HCT116 (cell line): ENCODE measurements at regions not wholly inside any gene's neighbourhood (a gene's known extent, or its start where the extent isn't known, plus 50 kb on each side); places are given as distances from the start of the nearest gene placed in this dataset.
A peak's percentile ranks its signal among the peaks of the same experiment; 100 is the strongest.
"Not testable (repeated sequence)": the region's sequence is repeated elsewhere in the genome, so short reads cannot be mapped to it uniquely, and the experiment has no call there.

Source experiments
- ATAC-seq: fragments of 200-7000 bp; cut with Tn5 transposase; 2 replicates; pipeline ENCODE4 v1.9.1; 2020; ENCODE audit warnings: mild to moderate bottlenecking, moderate library complexity
- BruUV-seq: library from RNA; stranded (reverse); fragments of 400-500 nt; replicated peaks from 2 replicates; lab custom pipeline; 2021; lab: Mats Ljungman, UMichigan
- CTCF ChIA-PET: fragments of 300-600 bp; sonication (Branson Sonifier 250); formaldehyde crosslinking; loops from one replicate; lab custom pipeline; 2021; ENCODE audit warnings: antibody characterized with exemption; lab: Charles Lee
- POLR2A ChIA-PET: fragments of 300-600, 350-600 bp; sonication (Branson Sonifier 250); formaldehyde crosslinking; loops from one replicate; lab custom pipeline; 2021; ENCODE audit warnings: antibody characterized with exemption; lab: Charles Lee
- RAD21 ChIA-PET, 2 experiments: fragments of 300-600 bp; sonication (Branson Sonifier 250); formaldehyde crosslinking; loops; one replicate each; lab custom pipeline; 2023; ENCODE audit warnings: low total read pairs in 2 of 2; ENCODE audit not compliant: uncharacterized antibody in 2 of 2, unreplicated experiment in 2 of 2, low non-redundant PET in 1 of 2; lab: Charles Lee
- DNase-seq: peaks from one replicate; pipeline ENCODE4 v3.0.0-alpha.2; 2010; ENCODE audit warnings: low read depth, low spot score
- H2AFZ ChIP-seq: fragments of 200-600 bp; shearing (Covaris generic), sonication (generic); 2 replicates; pipeline ENCODE4 v1.6.1; 2017; ENCODE audit warnings: low read depth, mixed run types, mixed read lengths, antibody characterized with exemption, low read length; ENCODE audit not compliant: poor library complexity, severe bottlenecking
- H3K27ac ChIP-seq: 2 replicates; pipeline ENCODE4 v1.5.1; 2012; ENCODE audit warnings: low read depth, low read length
- H3K27me3 ChIP-seq: fragments of 200-600 bp; sonication (generic); 2 replicates; pipeline ENCODE4 v1.6.1; 2016; ENCODE audit warnings: mixed run types, low read length, mixed read lengths; ENCODE audit not compliant: insufficient read depth
- H3K36me3 ChIP-seq, 2 experiments: fragments of 200-500 bp in 1 of 2; fragments of 200-600 bp in 1 of 2; sonication (Bioruptor generic) in 1 of 2; sonication (generic) in 1 of 2; 2 replicates each; pipeline versions ENCODE4 v1.5.1 to v1.6.1; 2014 to 2016; ENCODE audit warnings: low read length in 2 of 2, inconsistent platforms in 1 of 2, mixed read lengths in 1 of 2, mixed run types in 1 of 2; ENCODE audit not compliant: insufficient read depth in 2 of 2, control insufficient read depth in 1 of 2
- H3K4me1 ChIP-seq, 2 experiments: fragments of 200-600 bp in 1 of 2; sonication (generic) in 1 of 2; 2 replicates each; pipeline versions ENCODE4 v1.5.1 to v1.6.1; 2012 to 2017; ENCODE audit warnings: low read length in 2 of 2, inconsistent platforms in 1 of 2, mild to moderate bottlenecking in 1 of 2, mixed read lengths in 1 of 2, mixed run types in 1 of 2, moderate library complexity in 1 of 2; ENCODE audit not compliant: insufficient read depth in 2 of 2, control insufficient read depth in 1 of 2
- H3K4me2 ChIP-seq: fragments of 200-600 bp; sonication (generic); 2 replicates; pipeline ENCODE4 v1.6.1; 2017; ENCODE audit warnings: mixed run types, low read length, mixed read lengths
- H3K4me3 ChIP-seq, 2 experiments: fragments of 200-600 bp in 1 of 2; sonication (generic) in 1 of 2; replicated peaks in 1 of 2; 2 replicates each; pipeline ENCODE4 v1.5.1; 2011 to 2016; ENCODE audit warnings: low read length in 2 of 2, control low read depth in 1 of 2, low read depth in 1 of 2, mild to moderate bottlenecking in 1 of 2, mixed read lengths in 1 of 2, mixed run types in 1 of 2
- H3K79me2 ChIP-seq: fragments of 200-600 bp; sonication (generic); 2 replicates; pipeline ENCODE4 v1.6.1; 2017; ENCODE audit warnings: mild to moderate bottlenecking, mixed run types, low read length, moderate library complexity, mixed read lengths; ENCODE audit not compliant: insufficient read depth
- H3K9ac ChIP-seq: fragments of 200-600 bp; sonication (generic); 2 replicates; pipeline ENCODE4 v1.6.1; 2016; ENCODE audit warnings: low read length, mixed read lengths
- H3K9me2 ChIP-seq: fragments of 200-600 bp; sonication (generic), shearing (Covaris generic); 2 replicates; pipeline ENCODE4 v1.6.1; 2017; ENCODE audit warnings: mixed run types, mild to moderate bottlenecking, moderate library complexity; ENCODE audit not compliant: insufficient read depth
- H3K9me3 ChIP-seq, 2 experiments: fragments of 200-500 bp in 1 of 2; fragments of 200-600 bp in 1 of 2; sonication (Bioruptor generic) in 1 of 2; sonication (generic) in 1 of 2; 2 replicates each; pipeline ENCODE4 v1.6.1; 2014 to 2017; ENCODE audit warnings: low read length in 2 of 2, mixed read lengths in 2 of 2, inconsistent platforms in 1 of 2, low read depth in 1 of 2, mild to moderate bottlenecking in 1 of 2, mixed run types in 1 of 2, moderate library complexity in 1 of 2; ENCODE audit not compliant: control insufficient read depth in 1 of 2, insufficient read depth in 1 of 2
- H4K20me1 ChIP-seq: fragments of 200-600 bp; sonication (generic), shearing (Covaris generic); 2 replicates; pipeline ENCODE4 v1.6.1; 2017; ENCODE audit warnings: mixed run types, mild to moderate bottlenecking, moderate library complexity; ENCODE audit not compliant: insufficient read depth
- CBX3 ChIP-seq: IDR thresholded peaks from 2 replicates; pipeline ENCODE4 v1.6.1; 2012; ENCODE audit warnings: low read depth
- CEBPB ChIP-seq: IDR thresholded peaks from 2 replicates; pipeline ENCODE4 v1.6.1; 2012; ENCODE audit warnings: low read depth
- EGR1 ChIP-seq: IDR thresholded peaks from 2 replicates; pipeline ENCODE4 v1.6.1; 2012; ENCODE audit warnings: low read depth
- FOSL1 ChIP-seq: IDR thresholded peaks from 2 replicates; pipeline ENCODE4 v1.6.1; 2012; ENCODE audit warnings: low read depth
- JUND ChIP-seq: IDR thresholded peaks from 2 replicates; pipeline ENCODE4 v1.6.1; 2012
- MAX ChIP-seq: IDR thresholded peaks from 2 replicates; pipeline ENCODE4 v1.6.1; 2012
- REST ChIP-seq: IDR thresholded peaks from 2 replicates; pipeline ENCODE4 v1.6.1; 2012; ENCODE audit warnings: low read depth
- SP1 ChIP-seq: IDR thresholded peaks from 2 replicates; pipeline ENCODE4 v1.6.1; 2012; ENCODE audit warnings: low read depth
- ZFX ChIP-seq: fragments of 450-650 bp; IDR thresholded peaks from 2 replicates; pipeline ENCODE4 v1.6.1; 2017
- intact Hi-C: fragments of 100-400 bp; cut with micrococcal nuclease; formaldehyde crosslinking; loops from 2 replicates; pipeline ENCODE4 v1.10.0; 2022

GRCh38 chr4:186805020-186805820 lies 81.6 kb upstream of the FAT1 start:
- H3K4me1 ChIP-seq: peaks cover 56 to 85% of the 10 kb centered on the region in 2 experiments
- ATAC-seq (peak; percentile 10), DNase-seq (no peak)
- H4K20me1 ChIP-seq: no peaks in the 10 kb centered on the region
- H3K27me3 ChIP-seq: no peaks in the 10 kb centered on the region
- H3K4me2 ChIP-seq: peak overlapping the region; percentile 82
- peak overlapping the region; percentile 62 for H3K9ac ChIP-seq
- peak overlapping the region; percentile 93 for H2AFZ ChIP-seq
- H3K9me2 ChIP-seq: no peaks in the 10 kb centered on the region
- H3K4me3 ChIP-seq: peak overlapping the region in 1 of 2 experiments; percentile 31; a peak in 2 of 4 replicates
- H3K27ac ChIP-seq: peak overlapping the region; percentile 76
- POLR2A ChIA-PET: no interaction called here
- TF ChIP-seq FOSL1: peak; percentile 7; the same call in 1 of the 2 replicates
- TF ChIP-seq REST: no peak
- TF ChIP-seq SP1: peak; percentile 49; the same call in 1 of the 2 replicates
- TF ChIP-seq CEBPB: peak; percentile 35; the same call in 1 of the 2 replicates
- no peak for TF ChIP-seq ZFX
- 0 out of 2 replicates have a peak, but pooled peaks have one; percentile 9 for TF ChIP-seq EGR1
- peak; percentile 69 for TF ChIP-seq CBX3
- TF ChIP-seq JUND: peak; percentile 59
- TF ChIP-seq MAX: peak; percentile 32; the same call in 1 of the 2 replicates
- H3K9me3 ChIP-seq: no peaks in the 10 kb centered on the region
- RAD21 ChIA-PET: no interaction called here
- CTCF ChIA-PET: no interaction called here
- no peaks in the 10 kb centered on the region for H3K79me2 ChIP-seq
- no TSS peak for BruUV-seq
- H3K36me3 ChIP-seq: no peaks in the 10 kb centered on the region
- intact Hi-C loops: loop anchor here (5.0 kb wide), 1 partner anchor 78 kb away; no protein-coding TSS in a partner anchor

- POLR2A ChIA-PET: interaction anchor here (1.9 to 2.1 kb wide), 2 partner anchors 17 to 33 kb away, joined by 4 to 7 read pairs; no protein-coding TSS in a partner anchor
- 0 out of 2 replicates have a peak, but pooled peaks have one; percentile 9 for ATAC-seq
- H2AFZ ChIP-seq, H3K9me3 ChIP-seq, BruUV-seq, H4K20me1 ChIP-seq, DNase-seq, H3K36me3 ChIP-seq, H3K27me3 ChIP-seq, H3K9me2 ChIP-seq, RAD21 ChIA-PET, CTCF ChIA-PET, H3K79me2 ChIP-seq: not testable (repeated sequence)
- Histone ChIP-seq H3K4me2 (peak overlapping the region; percentile 82), H3K4me3 (peak overlapping the region in 1 of 2 experiments; percentile 48; a peak in 1 of 4 replicates), H3K27ac (peak overlapping the region; percentile 76), H3K4me1 (peaks cover 63 to 92% of the 10 kb centered on the region in 2 experiments), H3K9ac (peak overlapping the region; percentile 62)
- intact Hi-C loops: loop anchor here (2.0 to 5.0 kb wide), 2 partner anchors 41 to 79 kb away; no protein-coding TSS in a partner anchor
These were observed 82.3 kb upstream of the FAT1 start for GRCh38 chr4:186805917-186806316.
